A673 (cell line): ENCODE measurements at regions not wholly inside any gene's neighbourhood (a gene's known extent, or its start where the extent isn't known, plus 50 kb on each side); places are given as distances from the start of the nearest gene placed in this dataset.

Experiments used
- BruUV-seq: library from RNA; stranded (reverse); fragments of 400-500 nt; replicated peaks from 2 replicates; lab custom pipeline; 2021; lab: Mats Ljungman, UMichigan
- CTCF ChIA-PET: fragments of 300-600 bp; sonication (Branson Sonifier 250); formaldehyde crosslinking; loops from one replicate; lab custom pipeline; 2022; ENCODE audit warnings: antibody characterized with exemption; lab: Charles Lee
- POLR2A ChIA-PET: fragments of 300-600 bp; sonication (Branson Sonifier 250); formaldehyde crosslinking; loops from one replicate; lab custom pipeline; 2022; ENCODE audit warnings: antibody characterized with exemption; ENCODE audit not compliant: low non-redundant PET; lab: Charles Lee
- DNase-seq: peaks from one replicate; pipeline ENCODE4 v3.0.0-alpha.2; 2015; ENCODE audit warnings: low spot score
- H3K27ac ChIP-seq: fragments of 200-600 bp; sonication (generic); 2 replicates; pipeline ENCODE4 v1.5.1; 2016; ENCODE audit warnings: mixed run types, low read depth, mild to moderate bottlenecking, mixed read lengths, antibody characterized with exemption, low read length; ENCODE audit not compliant: poor library complexity, severe bottlenecking
- H3K27me3 ChIP-seq: fragments of 200-600 bp; sonication (generic); replicated peaks from 2 replicates; pipeline ENCODE4 v1.6.1; 2017; ENCODE audit warnings: mixed run types, low read depth, mild to moderate bottlenecking, mixed read lengths, antibody characterized with exemption, low read length; ENCODE audit not compliant: insufficient read depth, poor library complexity
- H3K36me3 ChIP-seq: fragments of 200-600 bp; sonication (generic); 2 replicates; pipeline ENCODE4 v1.6.1; 2016; ENCODE audit warnings: mixed run types, mild to moderate bottlenecking, mixed read lengths, antibody characterized with exemption, low read length; ENCODE audit not compliant: insufficient read depth, poor library complexity, severe bottlenecking
- H3K4me1 ChIP-seq: fragments of 200-600 bp; sonication (generic); 2 replicates; pipeline ENCODE4 v1.6.1; 2017; ENCODE audit warnings: mixed run types, mild to moderate bottlenecking, mixed read lengths, antibody characterized with exemption, low read length; ENCODE audit not compliant: insufficient read depth, poor library complexity, severe bottlenecking
- H3K4me3 ChIP-seq: fragments of 200-600 bp; sonication (generic); 2 replicates; pipeline ENCODE4 v1.5.1; 2016; ENCODE audit warnings: low read depth, mixed run types, mild to moderate bottlenecking, mixed read lengths, low read length; ENCODE audit not compliant: poor library complexity, severe bottlenecking
- H3K9me3 ChIP-seq: fragments of 200-600 bp; sonication (generic); 2 replicates; pipeline ENCODE4 v1.6.1; 2016; ENCODE audit warnings: mixed run types, low read depth, mild to moderate bottlenecking, mixed read lengths, antibody characterized with exemption, low read length; ENCODE audit not compliant: poor library complexity, severe bottlenecking
- EZH2 ChIP-seq: fragments of 200-600 bp; sonication (generic); IDR thresholded peaks from 2 replicates; pipeline ENCODE4 v1.6.1; 2017; ENCODE audit warnings: borderline replicate concordance, low read depth, mild to moderate bottlenecking, mixed read lengths, antibody characterized with exemption, low read length; ENCODE audit not compliant: poor library complexity, severe bottlenecking
- intact Hi-C: fragments of 100-400 bp; cut with micrococcal nuclease; formaldehyde crosslinking; loops from one replicate; pipeline ENCODE4 v1.10.0; 2022; ENCODE audit not compliant: unreplicated experiment
- TF ChIP-seq, protein P1 (sequence below): fragments of 300-800, 200-600 bp; sonication (generic); conservative IDR thresholded peaks from 2 replicates; pipeline ENCODE4 v1.5.1; 2017; ENCODE audit warnings: low read depth, mild to moderate bottlenecking, antibody characterized with exemption, low read length, moderate library complexity, mixed read lengths

DNA sequence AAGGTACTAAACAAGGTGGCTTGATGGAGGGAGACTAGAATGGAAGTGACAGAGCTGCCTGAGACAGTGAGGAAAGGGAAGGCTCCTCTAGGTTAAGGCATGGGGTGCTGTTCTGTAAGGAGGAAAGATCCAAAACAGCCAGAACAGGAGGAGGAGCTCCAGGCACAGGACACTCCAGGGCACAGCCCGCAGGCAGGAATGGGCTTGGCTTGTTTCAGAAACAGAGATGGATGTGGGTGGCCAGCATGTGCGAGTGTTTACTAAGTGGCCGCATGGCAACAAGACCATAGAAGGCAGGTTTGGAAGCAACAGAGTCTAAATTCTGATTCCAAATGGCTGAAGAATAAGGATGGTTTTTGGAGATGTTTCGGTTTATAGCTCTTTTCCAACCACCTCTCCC lies 889.1 kb downstream of the AACS start:
- ChIA-PET CTCF (no interaction called here), POLR2A (no interaction called here)
- no TSS peak for BruUV-seq
- intact Hi-C loops = no loop called here
- H3K36me3 ChIP-seq = no peaks in the 10 kb centered on the region
- no peaks in the 10 kb centered on the region for H3K4me1 ChIP-seq
- no peaks in the 10 kb centered on the region for H3K9me3 ChIP-seq
- no peak overlapping the region for H3K27ac ChIP-seq
- H3K4me3 ChIP-seq = no peak overlapping the region
- no peak for DNase-seq
- peaks cover 7% of the 10 kb centered on the region for H3K27me3 ChIP-seq
- TF ChIP-seq EZH2 = no peak
- TF ChIP-seq, protein P1, sequence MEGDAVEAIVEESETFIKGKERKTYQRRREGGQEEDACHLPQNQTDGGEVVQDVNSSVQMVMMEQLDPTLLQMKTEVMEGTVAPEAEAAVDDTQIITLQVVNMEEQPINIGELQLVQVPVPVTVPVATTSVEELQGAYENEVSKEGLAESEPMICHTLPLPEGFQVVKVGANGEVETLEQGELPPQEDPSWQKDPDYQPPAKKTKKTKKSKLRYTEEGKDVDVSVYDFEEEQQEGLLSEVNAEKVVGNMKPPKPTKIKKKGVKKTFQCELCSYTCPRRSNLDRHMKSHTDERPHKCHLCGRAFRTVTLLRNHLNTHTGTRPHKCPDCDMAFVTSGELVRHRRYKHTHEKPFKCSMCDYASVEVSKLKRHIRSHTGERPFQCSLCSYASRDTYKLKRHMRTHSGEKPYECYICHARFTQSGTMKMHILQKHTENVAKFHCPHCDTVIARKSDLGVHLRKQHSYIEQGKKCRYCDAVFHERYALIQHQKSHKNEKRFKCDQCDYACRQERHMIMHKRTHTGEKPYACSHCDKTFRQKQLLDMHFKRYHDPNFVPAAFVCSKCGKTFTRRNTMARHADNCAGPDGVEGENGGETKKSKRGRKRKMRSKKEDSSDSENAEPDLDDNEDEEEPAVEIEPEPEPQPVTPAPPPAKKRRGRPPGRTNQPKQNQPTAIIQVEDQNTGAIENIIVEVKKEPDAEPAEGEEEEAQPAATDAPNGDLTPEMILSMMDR = no peak

DNA sequence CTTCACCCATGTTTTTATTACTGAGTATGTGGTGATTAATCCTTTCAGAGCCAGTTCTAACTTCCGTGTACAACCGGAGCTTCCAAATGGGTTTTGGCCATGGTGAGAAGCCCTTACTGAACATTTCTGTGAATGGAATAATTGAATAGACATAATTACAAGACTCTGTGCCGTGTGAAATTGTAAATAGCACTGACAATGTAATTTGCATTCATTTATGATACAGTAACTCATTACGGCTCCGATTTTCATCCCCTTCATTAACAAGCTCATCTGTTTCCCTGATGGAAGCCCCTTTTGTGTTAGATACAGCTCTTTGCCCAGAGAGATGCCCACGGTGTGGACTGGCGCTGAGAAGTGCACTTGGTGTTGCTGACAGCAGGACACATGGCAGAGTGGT lies 891.0 kb downstream of the AACS start:
- POLR2A ChIA-PET = no interaction called here

DNA sequence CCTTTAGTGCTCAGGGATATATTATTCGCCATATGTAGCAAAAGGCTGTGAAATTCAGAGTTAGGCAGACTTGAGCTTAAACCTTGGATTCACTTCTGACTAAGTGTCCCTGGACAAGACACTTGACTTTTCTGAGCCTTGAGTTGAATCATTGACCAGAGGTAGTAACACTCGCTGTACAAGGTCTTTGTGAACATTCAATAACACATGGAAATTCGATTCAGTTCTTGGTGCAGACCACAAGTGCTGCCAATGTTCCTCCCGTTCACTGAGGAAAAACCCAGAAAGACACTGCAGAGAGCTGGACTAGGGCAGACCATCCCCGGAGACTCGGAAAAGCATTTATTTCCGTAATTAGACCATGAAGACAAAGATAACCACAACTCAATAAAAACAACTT lies 901.4 kb downstream of the AACS start:
- TF ChIP-seq, protein P1 = no peak
- TF ChIP-seq EZH2 = no peak

More for the DNA sequence above, 891.0 kb downstream of the AACS start:
- no peak for DNase-seq
- Histone ChIP-seq H3K27ac (no peak overlapping the region), H3K4me1 (no peaks in the 10 kb centered on the region), H3K9me3 (no peaks in the 10 kb centered on the region), H3K36me3 (no peaks in the 10 kb centered on the region), H3K27me3 (peaks cover under 1% of the 10 kb centered on the region), H3K4me3 (no peak overlapping the region)
- no TSS peak for BruUV-seq
- CTCF ChIA-PET = no interaction called here
- TF ChIP-seq EZH2 = no peak
- TF ChIP-seq, protein P1 = no peak
- intact Hi-C loops = no loop called here

More for the DNA sequence above, 901.4 kb downstream of the AACS start:
- ChIA-PET CTCF (no interaction called here), POLR2A (no interaction called here)
- BruUV-seq = no TSS peak
- H3K36me3 ChIP-seq = no peaks in the 10 kb centered on the region
- H3K4me1 ChIP-seq = no peaks in the 10 kb centered on the region
- no peak for DNase-seq
- no peaks in the 10 kb centered on the region for H3K27me3 ChIP-seq
- intact Hi-C loops = no loop called here
- H3K4me3 ChIP-seq = no peak overlapping the region
- H3K27ac ChIP-seq = no peak overlapping the region
- no peaks in the 10 kb centered on the region for H3K9me3 ChIP-seq
